CD14-positive monocyte (primary cell): ENCODE measurements at regions not wholly inside any gene's neighbourhood (a gene's known extent, or its start where the extent isn't known, plus 50 kb on each side); places are given as distances from the start of the nearest gene placed in this dataset.

ENCODE experiments used
- DNase-seq, 3 donors: peaks; one replicate each; pipeline ENCODE4 v3.0.0-alpha.2; 2011 to 2022
- H2AFZ ChIP-seq: 2 replicates; pipeline ENCODE4 v1.6.0; 2012; ENCODE audit warnings: mild to moderate bottlenecking, low read depth, low read length, inconsistent platforms; ENCODE audit not compliant: insufficient read depth, poor library complexity, severe bottlenecking
- H3K27ac ChIP-seq, 2 donors: 1 replicate in 1 of 2; 2 replicates in 1 of 2; pipeline ENCODE4 v1.5.1; 2012 to 2013; ENCODE audit warnings: low read length in 2 of 2, control low read depth in 1 of 2, inconsistent platforms in 1 of 2, low read depth in 1 of 2, mild to moderate bottlenecking in 1 of 2
- H3K27me3 ChIP-seq, 2 donors: one replicate each; pipeline versions ENCODE4 v1.6.0 to v1.6.1; 2011 to 2013; ENCODE audit warnings: low read length in 2 of 2; ENCODE audit not compliant: control insufficient read depth in 2 of 2, insufficient read depth in 2 of 2
- H3K36me3 ChIP-seq, 2 donors: replicated peaks in 1 of 2; 1 replicate in 1 of 2; 2 replicates in 1 of 2; pipeline versions ENCODE4 v1.5.1 to v1.6.1; 2012 to 2013; ENCODE audit warnings: low read length in 2 of 2, control low read depth in 1 of 2, inconsistent platforms in 1 of 2, mild to moderate bottlenecking in 1 of 2; ENCODE audit not compliant: insufficient read depth in 2 of 2, control insufficient read depth in 1 of 2
- H3K4me1 ChIP-seq, 2 donors: 1 replicate in 1 of 2; 2 replicates in 1 of 2; pipeline versions ENCODE4 v1.5.1 to v1.6.1; 2012 to 2013; ENCODE audit warnings: low read length in 2 of 2, control low read depth in 1 of 2, inconsistent platforms in 1 of 2, mild to moderate bottlenecking in 1 of 2, moderate library complexity in 1 of 2; ENCODE audit not compliant: insufficient read depth in 2 of 2, control insufficient read depth in 1 of 2
- H3K4me2 ChIP-seq: replicated peaks from 2 replicates; pipeline ENCODE3; 2012; ENCODE audit warnings: low read length, moderate library complexity, mild to moderate bottlenecking; ENCODE audit not compliant: poor library complexity, severe bottlenecking; ENCODE audit errors: extremely low read depth
- H3K4me3 ChIP-seq, 3 experiments: fragments of 200-600 bp in 1 of 3; sonication (generic) in 1 of 3; replicated peaks in 1 of 3; 1 replicate in 2 of 3; 2 replicates in 1 of 3; pipeline ENCODE4 v1.5.1; 2011 to 2013; ENCODE audit warnings: low read length in 3 of 3, mild to moderate bottlenecking in 3 of 3, control low read depth in 2 of 3, low read depth in 2 of 3, inconsistent platforms in 1 of 3, moderate library complexity in 1 of 3
- H3K79me2 ChIP-seq: 2 replicates; pipeline ENCODE4 v1.6.0; 2012; ENCODE audit warnings: mild to moderate bottlenecking, control low read depth, inconsistent platforms, low read length, moderate library complexity; ENCODE audit not compliant: insufficient read depth
- H3K9ac ChIP-seq: 2 replicates; pipeline ENCODE4 v1.6.0; 2017; ENCODE audit warnings: low read length, mild to moderate bottlenecking; ENCODE audit not compliant: insufficient read depth, poor library complexity, severe bottlenecking
- H3K9me3 ChIP-seq, 2 donors: replicated peaks in 1 of 2; 1 replicate in 1 of 2; 2 replicates in 1 of 2; pipeline versions ENCODE4 v1.5.1 to v1.6.1; 2012 to 2013; ENCODE audit warnings: low read length in 2 of 2, control low read depth in 1 of 2; ENCODE audit not compliant: control insufficient read depth in 1 of 2, insufficient read depth in 1 of 2
- H4K20me1 ChIP-seq: 2 replicates; pipeline ENCODE4 v1.6.0; 2012; ENCODE audit warnings: mild to moderate bottlenecking, low read length, control low read depth, moderate library complexity; ENCODE audit not compliant: insufficient read depth
- H3K27ac Mint-ChIP-seq, 7 donors: one replicate each; pipeline ENCODE4 v1.8.0; 2020; ENCODE audit warnings: mild to moderate bottlenecking in 7 of 7, mixed read lengths in 7 of 7, moderate library complexity in 6 of 7, inconsistent platforms in 2 of 7
- H3K27me3 Mint-ChIP-seq, 3 donors: one replicate each; pipeline ENCODE4 v1.8.0; 2021 to 2022; ENCODE audit warnings: low read depth in 3 of 3, mild to moderate bottlenecking in 3 of 3, mixed read lengths in 3 of 3, moderate library complexity in 3 of 3, inconsistent platforms in 1 of 3
- H3K36me3 Mint-ChIP-seq, 2 donors: one replicate each; pipeline ENCODE4 v1.8.0; 2020; ENCODE audit warnings: mixed read lengths in 2 of 2, inconsistent platforms in 1 of 2, mild to moderate bottlenecking in 1 of 2
- H3K4me1 Mint-ChIP-seq: one replicate; pipeline ENCODE4 v1.8.0; 2020; ENCODE audit warnings: mild to moderate bottlenecking, mixed read lengths
- H3K4me3 Mint-ChIP-seq, 2 donors: one replicate each; pipeline ENCODE4 v1.8.0; 2020; ENCODE audit warnings: mild to moderate bottlenecking in 2 of 2, mixed read lengths in 2 of 2, moderate library complexity in 1 of 2
- H3K9me3 Mint-ChIP-seq, 7 donors: one replicate each; pipeline ENCODE4 v1.8.0; 2020 to 2022; ENCODE audit warnings: mixed read lengths in 7 of 7, mild to moderate bottlenecking in 6 of 7, moderate library complexity in 6 of 7, inconsistent platforms in 2 of 7
- CTCF ChIP-seq: fragments of 200-600 bp; IDR thresholded peaks from one replicate; pipeline ENCODE4 v1.8.0; 2022; ENCODE audit warnings: antibody characterized with exemption, mild to moderate bottlenecking
- WGBS: methylation state at CpG from one replicate; pipeline ENCODE4 v1.1.5; 2013; ENCODE audit warnings: missing lambda C conversion rate; ENCODE audit not compliant: insufficient coverage; 5-methylcytosine and 5-hydroxymethylcytosine counted together
- intact Hi-C, 2 donors: fragments of 100-400 bp; cut with micrococcal nuclease; formaldehyde crosslinking; loops; one replicate each; pipeline versions ENCODE4 v1.15.0 to v1.15.1; 2023

DNA sequence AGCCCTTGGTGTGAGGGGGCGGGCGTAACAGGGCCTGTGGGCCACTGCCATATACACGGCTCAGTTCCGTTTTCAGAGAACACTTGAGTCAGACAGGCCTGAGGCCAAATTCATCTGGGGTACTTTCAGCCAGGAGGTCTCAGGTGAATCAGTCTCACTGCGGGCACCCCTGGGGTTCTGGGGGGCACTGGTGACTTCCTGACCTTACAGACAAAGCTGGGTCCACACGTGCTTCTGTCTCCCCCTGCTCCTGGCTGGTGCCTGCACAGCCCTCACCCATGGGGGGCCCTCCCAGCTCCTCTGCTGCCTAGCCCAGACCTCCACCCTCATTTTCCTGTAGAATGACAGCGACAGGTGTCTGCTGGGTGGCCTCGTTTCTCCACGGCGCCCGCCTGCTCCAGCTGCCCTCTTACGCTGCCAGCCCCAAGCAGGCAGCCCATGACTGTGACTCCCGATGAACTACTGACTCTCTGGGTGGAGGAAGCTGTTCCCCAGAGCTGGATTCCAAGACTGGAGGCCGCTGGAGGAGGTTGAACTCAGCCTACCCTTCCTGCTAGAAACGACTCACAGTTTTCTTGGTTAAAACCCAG is 374.1 kb upstream of the IRX4 start:
- H3K27ac Mint-ChIP-seq, result no peak overlapping the region
- H4K20me1 ChIP-seq, result no peaks in the 10 kb centered on the region
- TF ChIP-seq CTCF, result no peak
- no peaks in the 10 kb centered on the region for H3K4me1 ChIP-seq
- intact Hi-C loops, result no loop called here
- H3K9me3 Mint-ChIP-seq, result peaks cover 0 to 10% (median 3%) of the 10 kb centered on the region in 7 donors
- DNase-seq, result no peak
- H3K9me3 ChIP-seq, result peaks cover 0 to 2% of the 10 kb centered on the region in 2 donors
- no peaks in the 10 kb centered on the region for H3K36me3 Mint-ChIP-seq
- peaks cover 1 to 5% (median 3%) of the 10 kb centered on the region in 3 donors for H3K27me3 Mint-ChIP-seq
- H2AFZ ChIP-seq, result no peak overlapping the region
- WGBS, result 86% methylated on average over 11 of the region's 15 CpGs
- no peaks in the 10 kb centered on the region for H3K27me3 ChIP-seq
- H3K4me2 ChIP-seq, result no peak overlapping the region
- H3K79me2 ChIP-seq, result no peaks in the 10 kb centered on the region
- H3K4me1 Mint-ChIP-seq, result no peaks in the 10 kb centered on the region
- H3K9ac ChIP-seq, result no peak overlapping the region
- no peak overlapping the region for H3K4me3 Mint-ChIP-seq
- H3K27ac ChIP-seq, result no peak overlapping the region
- H3K4me3 ChIP-seq, result no peak overlapping the region
- no peaks in the 10 kb centered on the region for H3K36me3 ChIP-seq

DNA sequence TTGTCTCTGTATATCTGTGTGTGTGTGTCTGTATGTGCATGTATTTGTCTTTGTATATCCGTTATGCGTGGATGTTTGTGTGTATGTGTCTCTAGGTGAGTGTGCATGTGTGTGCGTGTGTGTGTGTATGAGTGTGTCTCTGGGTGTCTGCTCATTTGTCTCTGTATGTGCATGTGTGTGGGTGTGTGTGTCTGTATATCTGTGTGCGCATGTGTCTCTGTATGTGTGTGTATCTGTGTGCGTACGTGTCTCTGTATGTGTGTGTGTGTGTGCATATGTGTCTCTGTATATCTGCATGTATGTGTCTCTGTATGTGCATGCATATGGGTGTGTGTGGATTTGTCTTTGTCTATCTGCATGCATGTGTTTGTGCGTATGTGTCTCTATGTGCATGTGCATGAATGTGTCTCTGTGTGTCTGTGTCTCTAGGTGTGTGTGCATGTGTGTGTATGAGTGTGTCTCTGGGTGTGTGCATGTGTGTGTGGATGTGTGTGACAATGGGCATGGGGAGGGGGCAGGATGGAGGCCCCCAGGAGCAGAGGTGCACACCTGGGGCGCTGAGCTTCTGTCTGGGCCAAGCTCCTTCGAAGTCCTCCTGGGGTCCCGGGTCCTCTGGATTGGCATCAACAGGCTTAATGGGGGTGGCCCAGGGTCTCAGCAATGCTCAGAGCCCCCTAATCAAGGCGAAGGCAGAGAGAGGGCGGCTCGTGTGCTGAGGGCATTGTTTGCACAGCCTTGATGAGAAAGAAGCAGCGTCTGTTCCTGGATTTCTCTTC is 373.4 kb upstream of the IRX4 start:
- H4K20me1 ChIP-seq, result no peaks in the 10 kb centered on the region
- no peaks in the 10 kb centered on the region for H3K79me2 ChIP-seq
- no peak overlapping the region for H3K4me2 ChIP-seq
- intact Hi-C loops, result no loop called here
- H3K4me1 ChIP-seq, result no peaks in the 10 kb centered on the region
- peaks cover 0 to 7% (median 2%) of the 10 kb centered on the region in 7 donors for H3K9me3 Mint-ChIP-seq
- H3K4me3 ChIP-seq, result no peak overlapping the region
- H3K4me3 Mint-ChIP-seq, result no peak overlapping the region
- H3K9me3 ChIP-seq, result peaks cover 0 to 1% of the 10 kb centered on the region in 2 donors
- no peak for TF ChIP-seq CTCF
- H3K27me3 ChIP-seq, result no peaks in the 10 kb centered on the region
- no peak overlapping the region for H2AFZ ChIP-seq
- H3K27me3 Mint-ChIP-seq, result peaks cover 1 to 5% (median 3%) of the 10 kb centered on the region in 3 donors
- no peaks in the 10 kb centered on the region for H3K4me1 Mint-ChIP-seq
- H3K27ac ChIP-seq, result no peak overlapping the region
- H3K36me3 ChIP-seq, result no peaks in the 10 kb centered on the region
- no peak for DNase-seq
- no peaks in the 10 kb centered on the region for H3K36me3 Mint-ChIP-seq
- 87% methylated on average over 14 of the region's 14 CpGs for WGBS
- no peak overlapping the region for H3K9ac ChIP-seq
- H3K27ac Mint-ChIP-seq, result no peak overlapping the region
